GM19043 (cell line): ENCODE measurements at regions not wholly inside any gene's neighbourhood (a gene's known extent, or its start where the extent isn't known, plus 50 kb on each side); places are given as distances from the start of the nearest gene placed in this dataset.

ENCODE experiments used
- ATAC-seq: cut with Tn5 transposase; IDR thresholded peaks from one replicate; pipeline ENCODE4 v1.9.1; 2021; ENCODE audit warnings: low read depth; ENCODE audit not compliant: unreplicated experiment

GRCh38 chr9:79812099-79812498, 240.3 kb downstream of the TLE4 start:
- ATAC-seq, result peak; percentile 7

DNA sequence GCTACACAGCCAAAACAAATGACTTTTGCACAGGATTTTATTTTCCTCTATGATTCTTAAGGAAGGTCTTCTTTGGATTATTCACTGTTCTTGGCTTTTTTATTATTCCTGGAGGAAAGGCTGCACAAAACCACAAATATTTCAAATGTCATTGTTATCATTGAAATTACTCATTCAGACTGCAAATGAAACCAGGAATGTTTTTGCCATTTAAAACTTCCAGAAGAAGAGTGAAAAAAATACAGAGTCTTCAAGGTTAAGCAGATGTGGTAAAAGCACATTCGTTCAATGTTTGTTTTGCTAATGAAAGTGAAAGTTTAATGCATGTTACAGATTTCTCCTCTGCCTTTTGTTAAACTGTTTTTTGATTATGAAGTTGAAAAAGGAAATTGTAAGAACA, 238.2 kb downstream of the TLE4 start:
- no peak for ATAC-seq

DNA sequence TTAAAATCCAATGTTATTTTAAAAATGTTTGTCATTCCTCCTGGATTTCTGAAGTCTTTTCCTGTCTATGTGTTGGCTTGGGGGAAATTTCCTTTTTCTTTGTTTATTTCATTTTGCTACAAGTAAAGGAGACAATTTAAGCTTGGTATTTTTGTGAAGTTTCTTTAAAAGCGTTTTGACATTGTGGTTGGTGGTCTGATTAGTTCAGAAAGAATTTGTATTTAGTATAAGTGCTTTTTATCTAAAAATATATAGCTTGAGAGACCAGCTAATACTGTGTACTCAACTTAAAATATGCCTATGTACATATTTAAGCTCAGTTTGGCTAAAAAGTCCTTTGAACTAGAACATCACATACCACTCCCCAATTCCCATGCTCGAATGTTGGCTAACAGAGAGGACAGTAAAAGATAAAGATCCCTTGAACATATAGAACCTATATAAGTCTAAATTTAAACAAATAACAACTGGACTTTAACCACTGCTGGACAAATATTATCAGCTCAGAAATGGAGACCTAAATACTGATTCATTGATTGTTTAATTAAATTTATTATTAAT, 237.6 kb downstream of the TLE4 start:
- ATAC-seq, result no peak

DNA sequence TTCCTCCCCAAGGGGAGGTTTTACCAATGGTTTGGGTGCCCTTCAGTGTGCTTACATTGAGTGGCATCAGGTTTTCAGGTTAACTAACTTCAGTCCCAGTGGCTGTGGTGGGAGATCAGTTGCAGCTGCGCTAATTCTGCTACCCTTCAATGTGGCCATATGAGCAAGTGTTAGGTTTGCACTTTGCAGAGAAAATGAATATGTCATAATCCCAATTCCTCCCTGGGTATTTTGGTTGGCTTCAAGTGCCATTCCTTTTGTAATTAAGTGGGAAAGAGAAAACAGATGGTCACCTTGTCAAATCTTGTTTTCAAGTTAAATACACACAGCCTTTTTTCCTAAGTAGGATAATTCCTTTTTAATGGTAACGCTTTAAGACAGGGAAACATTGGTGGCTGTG, 236.2 kb downstream of the TLE4 start:
- ATAC-seq, result no peak

DNA sequence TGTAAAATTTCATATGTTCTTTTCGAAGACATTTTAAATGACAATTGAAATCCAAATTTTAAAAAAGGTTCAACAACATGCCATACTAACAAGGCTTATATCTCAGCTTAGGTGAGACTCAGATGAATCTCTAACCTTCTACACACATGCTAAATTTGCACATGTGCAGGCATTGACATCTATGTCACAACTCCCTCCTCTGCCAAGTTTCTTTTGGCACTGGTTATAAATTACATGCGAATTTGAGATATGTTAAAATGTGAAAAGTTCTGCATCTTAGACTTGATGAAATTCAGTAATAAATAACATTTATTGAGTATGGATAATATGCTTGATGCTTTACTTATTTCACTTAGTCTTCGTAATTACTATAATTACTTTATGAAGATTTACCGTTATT, 234.3 kb downstream of the TLE4 start:
- no peak for ATAC-seq

DNA sequence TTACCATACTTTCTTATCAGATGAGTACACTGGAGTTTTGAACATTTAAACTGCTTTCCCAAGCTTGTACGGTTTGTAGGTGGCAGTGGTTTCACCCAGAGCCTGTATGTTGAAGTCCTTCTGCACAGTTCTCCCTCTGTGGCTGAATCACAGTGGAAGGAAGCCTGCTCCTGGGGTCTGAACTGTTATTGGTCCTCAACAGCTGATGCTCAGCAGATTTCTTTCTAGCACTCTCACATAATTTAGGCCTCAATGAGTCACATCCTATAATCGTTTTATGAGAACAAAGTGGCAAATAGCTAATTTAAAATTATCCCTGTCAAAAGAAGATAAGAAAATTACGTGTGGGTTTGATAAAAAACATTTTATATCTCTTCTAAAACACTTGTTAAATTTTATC, 229.7 kb downstream of the TLE4 start:
- no peak for ATAC-seq

GRCh38 chr9:79800578-79800977, 228.8 kb downstream of the TLE4 start:
- no peak for ATAC-seq

DNA sequence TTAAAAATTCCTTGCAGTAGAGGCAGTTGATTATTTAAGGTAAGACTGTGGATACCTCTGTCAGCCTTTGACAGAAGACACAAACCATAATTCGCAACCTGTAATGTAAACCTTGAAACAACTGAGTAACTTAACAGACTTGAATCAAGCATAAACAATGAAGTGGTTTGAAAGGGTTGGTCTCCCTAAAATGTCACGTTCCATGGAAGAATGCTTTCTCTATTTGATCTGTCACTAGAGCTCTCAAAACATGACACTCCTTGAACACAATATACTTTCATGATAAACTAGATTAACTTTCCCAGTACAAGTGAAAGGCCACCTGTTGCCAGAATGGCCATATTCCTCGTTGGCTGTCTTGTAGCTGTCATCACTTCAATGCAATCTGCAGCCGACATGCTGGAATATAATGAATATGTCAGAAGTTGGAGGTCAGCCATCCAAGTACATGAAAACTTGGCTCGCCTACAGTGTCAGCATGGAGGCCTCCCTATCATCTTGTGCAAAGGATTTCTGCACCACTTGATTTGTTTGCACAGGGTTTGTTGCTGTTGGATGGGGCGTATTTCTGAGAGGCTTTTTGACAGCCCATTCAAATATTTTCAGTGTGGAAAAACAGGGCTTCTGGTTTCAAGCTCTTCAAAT, 228.0 kb downstream of the TLE4 start:
- no peak for ATAC-seq

- ATAC-seq, result no peak
These were observed 226.7 kb downstream of the TLE4 start for GRCh38 chr9:79798450-79798849.

GRCh38 chr9:79796411-79796810, 224.6 kb downstream of the TLE4 start:
- ATAC-seq, result no peak

- ATAC-seq, result no peak
These were observed 216.9 kb downstream of the TLE4 start for GRCh38 chr9:79788662-79789061.

DNA sequence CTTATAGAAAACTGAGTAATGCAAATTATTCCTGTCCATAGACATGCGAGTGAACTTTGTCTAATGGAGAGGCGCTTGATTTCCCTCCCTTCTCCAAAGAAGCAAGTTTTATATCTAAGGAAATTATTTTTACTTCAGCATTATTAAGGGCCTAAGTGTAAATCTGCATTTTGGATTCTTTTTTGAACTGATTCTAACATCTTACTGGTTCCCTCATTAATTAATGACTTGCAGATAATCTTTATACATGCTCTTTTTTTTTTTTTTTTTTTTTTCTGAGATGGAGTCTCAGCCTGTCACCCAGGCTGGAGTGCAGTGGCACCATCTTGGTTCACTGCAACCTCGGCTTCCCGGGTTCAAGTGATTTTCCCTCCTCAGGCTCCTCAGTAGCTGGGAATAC, 209.5 kb downstream of the TLE4 start:
- no peak for ATAC-seq

- no peak for ATAC-seq
These were observed 208.8 kb downstream of the TLE4 start for GRCh38 chr9:79780559-79780958.

GRCh38 chr9:79779901-79780300, 208.1 kb downstream of the TLE4 start:
- no peak for ATAC-seq

- ATAC-seq, result no peak
These were observed 206.8 kb downstream of the TLE4 start for GRCh38 chr9:79778581-79778980.

DNA sequence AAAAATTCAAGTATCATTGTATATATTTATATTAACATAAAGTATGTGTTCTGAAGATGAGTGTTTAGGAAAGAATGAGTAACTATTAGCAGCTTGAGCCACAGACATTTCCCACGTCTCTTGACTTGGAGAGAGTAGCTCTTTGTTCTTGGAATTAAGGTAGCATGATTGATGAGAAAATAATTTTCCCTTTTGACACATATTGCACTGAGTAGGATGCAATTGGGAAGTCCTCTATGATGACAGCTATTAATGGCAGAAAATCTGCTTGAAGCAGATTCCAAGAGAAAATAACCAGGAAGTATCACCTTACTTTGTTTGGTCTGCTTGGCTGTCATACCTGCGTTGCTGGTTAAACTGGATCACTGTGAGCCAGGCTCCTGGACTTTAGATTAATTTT, 204.8 kb downstream of the TLE4 start:
- ATAC-seq, result no peak
